PC-9 (cell line): ENCODE measurements at regions not wholly inside any gene's neighbourhood (a gene's known extent, or its start where the extent isn't known, plus 50 kb on each side); places are given as distances from the start of the nearest gene placed in this dataset.

Experiments used
- BruUV-seq: library from RNA; stranded (reverse); fragments of 400-500 nt; replicated peaks from 2 replicates; lab custom pipeline; 2021; lab: Mats Ljungman, UMichigan
- CTCF ChIA-PET: fragments of 300-600 bp; sonication (Branson Sonifier 250); formaldehyde crosslinking; loops from one replicate; lab custom pipeline; 2022; ENCODE audit warnings: antibody characterized with exemption; lab: Charles Lee
- POLR2A ChIA-PET: fragments of 300-600 bp; sonication (Branson Sonifier 250); formaldehyde crosslinking; loops from one replicate; lab custom pipeline; 2022; ENCODE audit warnings: antibody characterized with exemption; ENCODE audit not compliant: unreplicated experiment; lab: Charles Lee
- DNase-seq, 2 experiments: peaks; one replicate each; pipeline versions ENCODE4 v3.0.0 to v3.0.0-alpha.2; 2015 to 2022; ENCODE audit warnings: mixed read lengths in 1 of 2
- H2AFZ ChIP-seq: fragments of 200-600 bp; sonication (generic); 2 replicates; pipeline ENCODE4 v1.8.1; 2017; ENCODE audit warnings: antibody characterized with exemption
- H3F3A ChIP-seq: fragments of 200-600 bp; sonication (generic); 2 replicates; pipeline ENCODE4 v1.8.1; 2017; ENCODE audit warnings: antibody characterized with exemption, mild to moderate bottlenecking, low read depth; ENCODE audit not compliant: insufficient read depth
- H3K27ac ChIP-seq: fragments of 200-600 bp; sonication (generic); 2 replicates; pipeline ENCODE4 v1.6.1; 2016; ENCODE audit warnings: mixed run types
- H3K27me3 ChIP-seq: fragments of 200-600 bp; sonication (generic); 2 replicates; pipeline ENCODE4 v1.6.1; 2016; ENCODE audit warnings: low read depth, mixed run types; ENCODE audit not compliant: insufficient read depth
- H3K36me3 ChIP-seq: fragments of 200-600 bp; sonication (generic); 2 replicates; pipeline ENCODE4 v1.6.1; 2016; ENCODE audit warnings: low read depth, mixed run types
- H3K4me1 ChIP-seq: fragments of 200-600 bp; sonication (generic); replicated peaks from 2 replicates; pipeline ENCODE4 v1.6.1; 2016; ENCODE audit warnings: mixed run types; ENCODE audit not compliant: insufficient read depth
- H3K4me2 ChIP-seq: fragments of 200-600 bp; sonication (generic); 2 replicates; pipeline ENCODE4 v1.6.1; 2017; ENCODE audit warnings: mixed run types
- H3K4me3 ChIP-seq: fragments of 200-600 bp; sonication (generic); 2 replicates; pipeline ENCODE4 v1.6.1; 2016; ENCODE audit warnings: mixed run types
- H3K79me2 ChIP-seq: fragments of 200-600 bp; sonication (generic); 2 replicates; pipeline ENCODE4 v1.6.1; 2017; ENCODE audit warnings: low read depth, mixed run types
- H3K9me2 ChIP-seq: fragments of 200-600 bp; sonication (generic); 2 replicates; pipeline ENCODE4 v1.8.1; 2017; ENCODE audit warnings: mild to moderate bottlenecking; ENCODE audit not compliant: insufficient read depth
- H3K9me3 ChIP-seq: fragments of 200-600 bp; sonication (generic); 2 replicates; pipeline ENCODE4 v1.8.1; 2016; ENCODE audit warnings: low read depth; ENCODE audit not compliant: insufficient read depth
- H4K20me1 ChIP-seq: fragments of 200-600 bp; sonication (generic); 2 replicates; pipeline ENCODE4 v1.8.1; 2017; ENCODE audit not compliant: insufficient read depth
- CTCF ChIP-seq: fragments of 200-600 bp; sonication (generic); conservative IDR thresholded peaks from 2 replicates; pipeline ENCODE4 v1.6.1; 2017; ENCODE audit warnings: mixed run types, antibody characterized with exemption, mild to moderate bottlenecking, moderate library complexity
- EZH2 ChIP-seq: fragments of 200-600 bp; sonication (generic); IDR thresholded peaks from 2 replicates; pipeline ENCODE4 v1.8.0; 2017; ENCODE audit warnings: antibody characterized with exemption, low read depth
- intact Hi-C: fragments of 100-400 bp; cut with micrococcal nuclease; formaldehyde crosslinking; loops from one replicate; pipeline ENCODE4 v1.10.0; 2022; ENCODE audit not compliant: unreplicated experiment

GRCh38 chr10:133033742-133034048, 54.0 kb upstream of the ADGRA1 start:
- no peak overlapping the region for H2AFZ ChIP-seq

GRCh38 chr10:133032976-133033741, 54.6 kb upstream of the ADGRA1 start:
- Histone ChIP-seq H3K36me3 (no peaks in the 10 kb centered on the region), H3K4me2 (no peak overlapping the region), H3K9me2 (no peaks in the 10 kb centered on the region), H2AFZ (no peak overlapping the region), H3K4me3 (no peak overlapping the region), H3K27me3 (peaks cover 85% of the 10 kb centered on the region), H3F3A (no peaks in the 10 kb centered on the region), H3K79me2 (no peaks in the 10 kb centered on the region), H3K27ac (no peak overlapping the region), H4K20me1 (no peaks in the 10 kb centered on the region), H3K9me3 (no peaks in the 10 kb centered on the region), H3K4me1 (no peaks in the 10 kb centered on the region)
- BruUV-seq, result no TSS peak
- ChIA-PET CTCF (no interaction called here), POLR2A (no interaction called here)
- no peak for TF ChIP-seq CTCF
- no peak for TF ChIP-seq EZH2
- no peak for DNase-seq
- intact Hi-C loops, result no loop called here

More at GRCh38 chr10:133033742-133034048, 54.0 kb upstream of the ADGRA1 start:
- H3K9me3 ChIP-seq, result no peaks in the 10 kb centered on the region
- H3K27me3 ChIP-seq, result peaks cover 91% of the 10 kb centered on the region
- no peaks in the 10 kb centered on the region for H3F3A ChIP-seq
- ChIA-PET POLR2A (no interaction called here), CTCF (no interaction called here)
- H3K27ac ChIP-seq, result no peak overlapping the region
- H3K4me1 ChIP-seq, result no peaks in the 10 kb centered on the region
- H3K79me2 ChIP-seq, result no peaks in the 10 kb centered on the region
- no TSS peak for BruUV-seq
- H3K4me3 ChIP-seq, result no peak overlapping the region
- TF ChIP-seq CTCF (no peak), EZH2 (no peak)
- DNase-seq, result no peak
- H3K9me2 ChIP-seq, result no peaks in the 10 kb centered on the region
- no peaks in the 10 kb centered on the region for H3K36me3 ChIP-seq
- H3K4me2 ChIP-seq, result no peak overlapping the region
- no peaks in the 10 kb centered on the region for H4K20me1 ChIP-seq
- intact Hi-C loops, result no loop called here

GRCh38 chr10:133032231-133032630, 55.5 kb upstream of the ADGRA1 start:
- no peak for DNase-seq
- Histone ChIP-seq H3K9me2 (no peaks in the 10 kb centered on the region), H3K4me3 (no peak overlapping the region), H2AFZ (no peak overlapping the region), H3K4me1 (no peaks in the 10 kb centered on the region), H3K9me3 (no peaks in the 10 kb centered on the region), H3K36me3 (no peaks in the 10 kb centered on the region), H4K20me1 (no peaks in the 10 kb centered on the region), H3K79me2 (no peaks in the 10 kb centered on the region), H3K27me3 (peaks cover 85% of the 10 kb centered on the region), H3F3A (no peaks in the 10 kb centered on the region), H3K27ac (no peak overlapping the region), H3K4me2 (no peak overlapping the region)
- intact Hi-C loops, result no loop called here
- ChIA-PET POLR2A (no interaction called here), CTCF (no interaction called here)
- BruUV-seq, result no TSS peak
- TF ChIP-seq EZH2 (no peak), CTCF (no peak)
